Body of pancreas (tissue), 4 donors: ENCODE measurements at regions not wholly inside any gene's neighbourhood (a gene's known extent, or its start where the extent isn't known, plus 50 kb on each side); places are given as distances from the start of the nearest gene placed in this dataset.

Source experiments
- ATAC-seq: fragments of 150-250 bp; one replicate; pipeline ENCODE4 v1.9.1; 2016
- DNase-seq, 4 donors: peaks; one replicate each; pipeline ENCODE4 v3.0.0-alpha.2; 2019
- H3K27ac ChIP-seq, 4 donors: fragments of 200-600 bp; sonication (generic); 1 replicate in 3 of 4; 2 replicates in 1 of 4; pipeline versions ENCODE4 v1.5.1 to v1.6.1; 2016 to 2019; ENCODE audit warnings: mild to moderate bottlenecking in 1 of 4, mixed read lengths in 1 of 4, moderate library complexity in 1 of 4
- H3K27me3 ChIP-seq, 2 donors: fragments of 200-600 bp; sonication (generic); one replicate each; pipeline ENCODE4 v1.6.0; 2016; ENCODE audit warnings: mild to moderate bottlenecking in 1 of 2
- H3K36me3 ChIP-seq, 2 donors: fragments of 200-600 bp; sonication (generic); replicated peaks in 1 of 2; 2 replicates each; pipeline ENCODE4 v1.5.1; 2016; ENCODE audit warnings: low read depth in 2 of 2; ENCODE audit not compliant: insufficient read depth in 1 of 2
- H3K4me1 ChIP-seq: fragments of 200-600 bp; sonication (generic); one replicate; pipeline ENCODE4 v1.6.0; 2016
- H3K4me3 ChIP-seq, 2 donors: fragments of 200-600 bp; sonication (generic); 1 replicate in 1 of 2; 2 replicates in 1 of 2; pipeline ENCODE4 v1.5.1; 2016 to 2019
- H3K9me3 ChIP-seq, 3 donors: fragments of 200-600 bp; sonication (generic); 1 replicate in 2 of 3; 2 replicates in 1 of 3; pipeline ENCODE4 v1.5.1; 2016
- POLR2A ChIP-seq, 3 donors: fragments of 450-650 bp; IDR thresholded peaks; one replicate each; pipeline ENCODE4 v1.6.1; 2016; ENCODE audit warnings: antibody characterized with exemption in 3 of 3, mild to moderate bottlenecking in 2 of 3
- WGBS, 2 donors: methylation state at CpG; one replicate each; pipeline ENCODE4 v1.1.5; 2017; 5-methylcytosine and 5-hydroxymethylcytosine counted together
- intact Hi-C: fragments of 100-400 bp; cut with DNase I; formaldehyde crosslinking; loops from one replicate; pipeline ENCODE4 v1.15.1; 2023
- TF ChIP-seq, protein P1 (sequence below), 7 experiments: fragments of 450-650 bp in 4 of 7; fragments of 200-600 bp in 3 of 7; sonication (generic) in 3 of 7; IDR thresholded peaks; one replicate each; pipeline ENCODE4 v1.5.1; 2016 to 2019; ENCODE audit warnings: antibody characterized with exemption in 7 of 7

- H3K36me3 ChIP-seq: no peaks in the 10 kb centered on the region
- no peaks in the 10 kb centered on the region for H3K27me3 ChIP-seq
- 79 to 85% methylated on average over 3 of the region's 3 CpGs for WGBS, 2 donors
- no peaks in the 10 kb centered on the region for H3K9me3 ChIP-seq
- peaks cover 5% of the 10 kb centered on the region for H3K4me1 ChIP-seq
- intact Hi-C loops: no loop called here
- no peak for DNase-seq
- ATAC-seq: no peak
- TF ChIP-seq, protein P1, sequence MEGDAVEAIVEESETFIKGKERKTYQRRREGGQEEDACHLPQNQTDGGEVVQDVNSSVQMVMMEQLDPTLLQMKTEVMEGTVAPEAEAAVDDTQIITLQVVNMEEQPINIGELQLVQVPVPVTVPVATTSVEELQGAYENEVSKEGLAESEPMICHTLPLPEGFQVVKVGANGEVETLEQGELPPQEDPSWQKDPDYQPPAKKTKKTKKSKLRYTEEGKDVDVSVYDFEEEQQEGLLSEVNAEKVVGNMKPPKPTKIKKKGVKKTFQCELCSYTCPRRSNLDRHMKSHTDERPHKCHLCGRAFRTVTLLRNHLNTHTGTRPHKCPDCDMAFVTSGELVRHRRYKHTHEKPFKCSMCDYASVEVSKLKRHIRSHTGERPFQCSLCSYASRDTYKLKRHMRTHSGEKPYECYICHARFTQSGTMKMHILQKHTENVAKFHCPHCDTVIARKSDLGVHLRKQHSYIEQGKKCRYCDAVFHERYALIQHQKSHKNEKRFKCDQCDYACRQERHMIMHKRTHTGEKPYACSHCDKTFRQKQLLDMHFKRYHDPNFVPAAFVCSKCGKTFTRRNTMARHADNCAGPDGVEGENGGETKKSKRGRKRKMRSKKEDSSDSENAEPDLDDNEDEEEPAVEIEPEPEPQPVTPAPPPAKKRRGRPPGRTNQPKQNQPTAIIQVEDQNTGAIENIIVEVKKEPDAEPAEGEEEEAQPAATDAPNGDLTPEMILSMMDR (IDR thresholded peaks at IDR 0.05): no peak
- TF ChIP-seq POLR2A (IDR thresholded peaks at IDR 0.05): no peak
- H3K4me3 ChIP-seq: no peak overlapping the region
- no peak overlapping the region for H3K27ac ChIP-seq
These were observed 116.6 kb upstream of the DIAPH2 start for GRCh38 chrX:96568071-96568470.

DNA sequence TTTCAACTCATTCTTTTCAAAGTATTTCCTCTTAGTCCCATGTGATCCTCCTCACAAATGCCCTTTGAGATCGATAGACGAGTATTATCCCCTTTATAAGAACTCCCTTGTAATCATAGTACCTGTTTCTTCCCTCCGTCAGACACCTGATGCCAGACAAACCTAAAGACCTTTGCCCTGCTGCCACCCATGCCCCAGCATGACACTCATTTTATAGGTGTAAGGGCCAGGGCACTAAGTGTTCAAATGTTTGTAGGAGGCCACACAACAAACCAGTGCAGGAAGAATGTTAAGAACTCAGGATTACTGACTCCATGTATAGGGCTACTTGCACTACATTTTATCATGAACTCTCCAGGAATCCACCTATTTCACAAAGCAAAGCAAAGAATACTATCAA is 115.6 kb upstream of the DIAPH2 start:
- DNase-seq: no peak
- WGBS, 2 donors: 62 to 81% methylated on average over 2 to 3 of the region's 3 CpGs
- intact Hi-C loops: no loop called here

GRCh38 chrX:96575011-96575410 is 109.6 kb upstream of the DIAPH2 start:
- 87 to 100% methylated on average over 1 of the region's 1 CpG for WGBS, 2 donors
- DNase-seq: no peak
- no peak for ATAC-seq
- Histone ChIP-seq H3K36me3 (no peaks in the 10 kb centered on the region), H3K27ac (no peak overlapping the region), H3K4me1 (no peaks in the 10 kb centered on the region), H3K9me3 (no peaks in the 10 kb centered on the region), H3K4me3 (no peak overlapping the region), H3K27me3 (no peaks in the 10 kb centered on the region)
- intact Hi-C loops: no loop called here
- TF ChIP-seq POLR2A (IDR thresholded peaks at IDR 0.05): no peak
- TF ChIP-seq, protein P1 (IDR thresholded peaks at IDR 0.05): no peak

More for the DNA sequence above, 115.6 kb upstream of the DIAPH2 start:
- TF ChIP-seq, protein P1 (IDR thresholded peaks at IDR 0.05): no peak
- TF ChIP-seq POLR2A (IDR thresholded peaks at IDR 0.05): no peak
- Histone ChIP-seq H3K36me3 (no peaks in the 10 kb centered on the region), H3K27ac (no peak overlapping the region), H3K9me3 (no peaks in the 10 kb centered on the region), H3K4me1 (no peaks in the 10 kb centered on the region), H3K27me3 (no peaks in the 10 kb centered on the region), H3K4me3 (no peak overlapping the region)
- no peak for ATAC-seq

- 79 to 81% methylated on average over 2 of the region's 2 CpGs for whole genome bisulfite sequencing, 2 donors
- H3K9me3 ChIP-seq: no peaks in the 10 kb centered on the region
- no peak for ATAC-seq
- H3K4me3 ChIP-seq: no peak overlapping the region
- no peak for DNase-seq
- no peaks in the 10 kb centered on the region for H3K36me3 ChIP-seq
- no peak overlapping the region for H3K27ac ChIP-seq
- H3K27me3 ChIP-seq: no peaks in the 10 kb centered on the region
- intact Hi-C loops: no loop called here
- no peaks in the 10 kb centered on the region for H3K4me1 ChIP-seq
- TF ChIP-seq, protein P1 (IDR thresholded peaks at IDR 0.05): no peak
- no peak for TF ChIP-seq POLR2A (IDR thresholded peaks at IDR 0.05)
These were observed 108.3 kb upstream of the DIAPH2 start for GRCh38 chrX:96576368-96576767.

- Histone ChIP-seq H3K27me3 (no peaks in the 10 kb centered on the region), H3K27ac (no peak overlapping the region), H3K4me3 (no peak overlapping the region), H3K9me3 (no peaks in the 10 kb centered on the region), H3K36me3 (no peaks in the 10 kb centered on the region), H3K4me1 (no peaks in the 10 kb centered on the region)
- ATAC-seq (no peak), DNase-seq (no peak)
- intact Hi-C loops: no loop called here
- TF ChIP-seq, protein P1 (IDR thresholded peaks at IDR 0.05): no peak
- no peak for TF ChIP-seq POLR2A (IDR thresholded peaks at IDR 0.05)
These were observed 105.9 kb upstream of the DIAPH2 start for GRCh38 chrX:96578781-96579180.
